GM21381 (cell line): ENCODE measurements at regions not wholly inside any gene's neighbourhood (a gene's known extent, or its start where the extent isn't known, plus 50 kb on each side); places are given as distances from the start of the nearest gene placed in this dataset.

Experiments
- ATAC-seq: cut with Tn5 transposase; IDR thresholded peaks from one replicate; pipeline ENCODE4 v1.9.1; 2021; ENCODE audit warnings: mild to moderate bottlenecking, moderate library complexity; ENCODE audit not compliant: unreplicated experiment

DNA sequence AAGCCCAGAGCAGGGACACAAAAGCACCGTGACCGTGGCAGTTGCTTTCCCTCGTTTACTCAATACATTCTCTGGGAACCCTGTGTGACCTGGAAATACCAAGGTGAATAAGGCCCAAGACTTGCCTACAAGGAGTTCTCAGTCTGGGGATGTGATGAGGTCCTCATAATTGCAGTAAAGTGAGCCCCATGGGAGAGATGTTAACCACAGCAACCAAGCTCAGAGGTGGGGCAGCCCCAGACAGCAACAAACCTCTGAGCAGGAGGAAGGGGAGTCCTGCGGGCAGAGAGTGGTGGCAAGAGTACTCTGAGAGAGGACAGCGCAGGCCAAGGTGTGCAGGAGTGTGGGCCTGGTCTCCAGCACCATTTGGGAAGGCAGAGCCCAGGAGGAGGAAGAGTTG lies 91.6 kb downstream of the TTC32 start:
- no peak for ATAC-seq

DNA sequence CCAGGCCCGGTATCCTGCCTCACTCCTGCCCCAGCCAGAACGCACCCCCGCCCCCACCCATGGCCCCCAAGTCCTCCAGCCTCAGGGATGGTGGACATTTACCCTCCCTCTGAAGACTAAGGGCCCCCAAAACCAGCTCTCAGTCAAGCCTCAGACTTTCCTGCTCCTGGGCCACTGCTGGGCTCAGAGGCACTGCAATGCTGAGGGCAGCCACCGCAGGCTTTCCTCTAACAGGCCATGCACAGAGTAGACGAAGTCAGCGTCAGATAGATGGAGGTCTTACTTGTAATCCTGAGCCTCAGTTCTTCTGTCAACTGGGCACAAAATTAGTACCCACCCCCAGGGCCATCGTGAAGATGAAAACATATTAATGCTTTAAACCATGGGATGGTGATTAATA lies 92.6 kb downstream of the TTC32 start:
- ATAC-seq: no peak

DNA sequence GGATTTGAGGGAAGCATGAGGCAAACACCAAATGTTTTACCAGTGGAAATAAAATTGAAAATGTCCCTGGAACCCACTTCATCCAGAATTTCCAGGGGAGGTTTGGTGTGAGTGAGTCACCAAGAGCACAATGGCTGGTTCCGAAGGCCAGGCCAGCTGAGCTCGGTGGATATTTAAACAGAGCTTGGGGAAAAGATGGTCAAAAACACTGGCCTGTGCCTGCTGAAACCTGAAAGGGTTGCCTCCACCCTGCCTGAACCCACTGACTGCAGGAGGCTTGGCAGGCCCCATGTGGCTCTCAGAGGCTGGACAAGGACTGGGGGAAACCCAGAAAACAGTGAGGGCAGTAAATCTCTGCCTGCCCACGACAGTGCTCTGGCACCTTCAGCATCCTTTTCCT lies 93.9 kb downstream of the TTC32 start:
- no peak for ATAC-seq

DNA sequence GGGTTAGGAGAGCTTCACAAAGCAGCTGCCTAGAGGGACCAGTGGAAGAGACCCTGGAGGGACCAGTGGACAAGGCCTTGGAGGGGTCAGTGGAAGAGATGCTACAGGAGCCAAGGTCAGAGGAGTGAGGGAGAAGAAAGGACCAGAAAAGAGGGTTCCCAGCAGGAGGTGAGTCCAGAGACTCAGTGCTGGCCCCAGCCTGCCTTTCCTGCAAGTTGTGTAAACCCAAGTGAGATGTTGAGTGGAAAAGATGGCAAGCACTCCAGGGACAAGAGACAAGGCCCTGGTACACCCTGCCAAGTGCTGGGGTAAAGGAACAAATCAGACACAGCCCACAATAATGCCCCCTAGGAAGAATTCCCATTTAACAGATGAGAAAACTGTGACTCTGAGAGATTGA lies 94.4 kb downstream of the TTC32 start:
- no peak for ATAC-seq

DNA sequence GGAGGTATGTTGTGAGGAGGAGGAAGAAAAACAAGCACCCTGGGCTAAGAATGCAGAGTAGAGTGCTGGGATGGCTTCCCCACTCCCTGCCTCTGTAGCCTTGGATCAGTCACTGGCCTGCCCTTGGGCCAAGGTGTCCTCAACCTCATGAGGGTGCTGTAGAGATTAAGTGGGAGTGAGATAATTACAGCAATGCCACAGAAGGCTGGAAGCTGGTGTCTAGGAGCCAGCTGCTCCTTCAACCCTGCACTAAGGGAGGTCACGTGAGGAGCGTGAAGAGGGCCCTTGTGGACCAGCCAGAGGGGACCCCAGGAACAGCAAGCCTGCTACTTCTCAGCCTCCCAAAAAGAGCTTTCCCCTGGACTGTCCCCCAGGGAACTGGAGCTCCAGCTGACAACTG lies 95.2 kb downstream of the TTC32 start:
- no peak for ATAC-seq

DNA sequence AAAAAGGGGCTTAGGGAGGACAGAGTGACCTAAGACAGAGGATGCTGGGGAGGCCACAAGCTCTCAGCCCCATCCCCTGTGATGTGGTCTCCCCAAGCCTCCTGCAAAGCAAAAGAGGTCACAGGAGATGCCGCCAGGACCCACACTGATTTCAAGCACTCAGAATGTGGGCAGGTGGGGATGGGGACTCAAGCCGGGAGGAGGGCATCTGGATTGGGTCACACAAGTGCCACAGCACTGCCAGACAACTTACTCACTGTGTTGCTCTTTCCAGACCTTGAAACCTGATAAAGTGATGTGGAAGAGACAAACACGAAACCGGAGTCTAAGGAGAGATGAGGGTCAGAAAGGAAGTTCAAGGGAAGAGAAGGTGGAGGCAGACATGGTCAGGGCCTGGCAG lies 95.7 kb downstream of the TTC32 start:
- no peak for ATAC-seq

DNA sequence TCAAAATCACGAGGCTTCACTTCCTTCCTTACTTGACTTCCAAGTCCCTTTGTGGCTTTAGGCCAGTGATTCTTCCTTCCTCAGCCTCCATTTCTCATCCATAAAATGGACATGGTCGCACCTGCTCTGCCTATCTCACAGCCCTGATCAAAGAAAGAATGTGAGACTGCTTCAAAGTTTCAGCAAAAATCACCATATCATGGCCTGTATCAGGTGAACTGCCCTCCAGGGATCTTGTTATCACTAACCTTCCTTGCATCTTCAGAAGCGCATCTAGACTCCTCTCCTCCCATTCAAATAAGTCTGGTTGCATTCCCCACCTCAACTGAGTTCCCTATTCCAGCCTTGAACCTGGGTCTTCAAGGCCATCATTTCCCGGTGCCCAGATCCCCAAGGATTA lies 96.5 kb downstream of the TTC32 start:
- no peak for ATAC-seq

DNA sequence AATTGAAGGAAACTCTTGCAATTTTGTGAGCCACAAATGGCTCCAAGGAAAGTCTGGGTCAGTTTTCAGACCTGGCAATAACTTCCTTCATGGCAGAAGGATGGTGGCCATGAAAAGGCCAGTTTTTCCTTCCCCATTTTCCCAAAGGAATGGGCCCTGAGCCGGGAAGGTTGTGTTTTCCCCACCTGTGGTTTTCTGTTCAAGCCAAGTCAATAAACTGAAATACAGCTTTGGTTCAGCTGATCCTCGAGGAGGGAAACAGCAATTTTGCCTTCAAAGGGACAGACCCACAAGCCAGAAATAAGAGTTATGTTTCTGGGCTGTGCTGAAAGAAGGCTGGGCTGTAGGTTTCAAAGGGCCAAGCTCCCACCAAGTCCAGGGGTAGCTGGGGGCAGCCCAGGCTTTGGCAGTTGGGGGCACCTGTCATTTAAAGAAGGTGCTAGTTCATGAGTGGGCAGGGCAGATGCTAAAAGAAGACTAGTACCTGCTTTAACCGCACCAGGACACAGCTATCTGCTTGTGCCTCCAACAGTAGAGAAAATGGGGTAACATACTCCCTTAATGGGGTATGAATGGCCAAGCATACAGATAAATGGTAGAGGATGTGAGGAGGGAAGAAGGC lies 97.0 kb downstream of the TTC32 start:
- ATAC-seq: no peak

DNA sequence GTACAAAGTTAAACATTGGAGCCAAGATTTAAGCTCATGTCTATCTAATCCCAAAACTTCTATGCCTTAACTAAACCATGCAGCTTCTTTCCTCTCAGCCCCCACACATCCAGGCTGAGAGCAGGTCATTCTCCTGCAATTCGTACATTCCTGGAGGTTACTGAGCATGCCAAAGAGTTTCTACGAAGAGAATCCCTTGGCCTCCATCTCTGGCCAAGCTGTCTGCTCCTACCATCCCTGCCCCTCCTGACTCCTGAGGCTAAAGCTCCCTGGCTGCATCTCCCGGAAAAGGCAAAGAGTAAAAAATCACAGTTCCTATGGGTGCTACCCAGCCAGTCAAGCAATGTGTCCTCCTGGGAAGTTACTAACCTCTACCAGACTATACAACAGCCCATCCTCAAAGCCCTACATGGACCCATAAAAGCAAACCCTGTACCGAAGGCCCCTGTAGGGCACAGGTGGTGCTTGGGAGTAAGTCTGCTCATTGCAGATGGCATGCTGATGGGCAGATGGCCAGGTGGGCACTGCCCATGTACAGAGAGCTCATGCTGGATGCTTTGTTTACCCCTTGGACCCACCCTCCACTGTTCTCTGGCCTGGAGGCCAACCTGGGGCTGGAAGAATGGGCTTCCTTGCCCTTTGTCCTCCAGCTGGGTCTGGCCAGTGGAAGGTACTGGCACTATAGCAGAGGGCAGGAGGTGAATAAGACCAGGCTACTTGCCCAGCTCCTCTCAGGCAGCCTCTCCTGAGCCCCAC lies 99.5 kb downstream of the TTC32 start:
- ATAC-seq: no peak

DNA sequence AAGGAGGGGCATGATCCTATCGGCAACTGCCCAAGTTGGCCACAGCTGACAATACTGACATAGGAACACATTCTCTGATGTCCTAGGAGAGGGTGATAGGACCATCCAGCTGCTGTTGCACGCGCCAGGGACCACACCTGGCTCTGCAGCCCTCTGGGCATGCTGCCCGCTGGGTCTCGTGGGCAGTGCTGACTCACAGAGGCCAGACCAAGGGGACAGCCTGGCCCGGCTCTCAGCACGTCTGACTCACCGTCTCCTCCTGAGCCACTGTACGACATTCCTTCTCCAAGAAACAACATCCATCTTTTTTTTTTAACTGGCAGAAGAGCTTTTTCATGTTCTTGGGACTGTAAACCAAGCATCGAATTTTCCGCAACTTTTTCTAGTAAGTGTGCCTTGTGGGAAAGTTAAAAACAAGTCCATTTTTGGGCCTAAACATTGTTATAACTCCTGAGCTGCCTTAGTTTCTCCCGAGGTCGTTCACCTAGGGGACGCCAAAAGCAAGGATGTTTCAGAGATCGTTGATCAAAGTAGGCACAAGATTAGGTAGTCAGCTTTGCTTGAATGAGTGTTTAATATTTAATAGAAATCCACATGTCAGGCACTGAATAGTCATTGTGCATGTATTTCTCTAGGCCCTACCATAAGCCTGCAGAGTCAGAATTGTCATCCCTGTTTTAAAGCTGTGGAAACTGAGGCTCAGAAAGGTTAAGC lies 100.3 kb downstream of the TTC32 start:
- no peak for ATAC-seq

DNA sequence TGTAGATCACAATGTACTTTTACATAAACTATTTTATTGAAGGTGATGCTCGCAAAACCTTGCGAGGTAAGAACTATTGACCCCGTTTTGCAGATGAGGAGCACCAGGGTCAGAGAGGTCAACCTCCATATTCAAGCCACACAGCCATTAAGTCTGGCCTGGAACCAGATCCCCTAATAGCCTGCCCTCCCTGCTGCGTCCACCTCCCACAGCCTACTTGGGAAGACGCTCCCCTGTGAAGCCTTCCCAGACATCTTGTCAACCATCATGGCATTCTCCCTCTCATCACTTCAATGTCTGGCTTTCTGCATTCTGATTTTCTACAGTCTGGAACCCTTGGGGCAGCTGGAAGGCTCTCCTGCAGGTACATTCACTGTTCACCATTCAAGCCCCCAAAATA lies 101.0 kb downstream of the TTC32 start:
- no peak for ATAC-seq

DNA sequence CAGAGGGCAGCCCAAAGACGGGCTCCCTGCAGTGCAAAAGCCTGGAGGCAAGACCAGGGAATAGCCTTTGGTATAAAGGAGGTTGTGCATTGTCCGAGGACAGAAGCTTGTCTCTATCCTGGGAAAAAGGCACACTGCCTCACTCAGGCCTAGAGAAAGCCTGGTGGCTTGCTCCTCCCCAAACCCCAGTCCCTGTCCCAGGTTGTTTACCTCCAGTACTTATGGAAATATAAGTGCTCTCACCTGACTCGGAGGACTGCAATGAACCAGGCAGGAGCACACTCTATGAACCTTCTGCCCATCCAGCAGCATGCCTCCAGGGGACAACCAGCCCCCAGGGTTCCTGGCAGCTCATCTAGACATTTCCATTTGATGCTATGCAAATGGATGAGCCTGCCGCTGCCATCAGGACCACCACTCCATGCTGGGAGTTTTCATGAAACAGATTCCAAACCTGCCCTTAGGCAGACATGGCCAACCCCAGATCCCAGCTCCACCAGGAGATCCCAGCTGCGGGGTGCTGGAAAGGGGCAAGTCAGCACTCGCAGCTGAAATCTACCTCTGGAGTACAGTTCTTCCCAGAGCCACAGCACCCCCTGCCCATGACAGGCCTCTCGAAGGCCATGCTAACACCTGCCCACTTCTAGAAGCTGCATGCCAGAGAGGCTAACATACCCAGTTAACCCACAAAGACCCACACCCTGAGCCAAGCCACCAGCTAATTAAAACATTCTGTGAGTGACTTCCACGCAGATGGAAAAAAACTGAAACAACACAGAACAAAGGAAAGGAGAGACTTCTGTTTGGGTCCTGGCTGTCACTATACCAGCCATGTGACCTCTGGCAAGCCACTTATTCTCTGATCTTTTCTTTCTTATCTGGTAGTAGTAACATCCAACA lies 101.7 kb downstream of the TTC32 start:
- ATAC-seq: no peak

DNA sequence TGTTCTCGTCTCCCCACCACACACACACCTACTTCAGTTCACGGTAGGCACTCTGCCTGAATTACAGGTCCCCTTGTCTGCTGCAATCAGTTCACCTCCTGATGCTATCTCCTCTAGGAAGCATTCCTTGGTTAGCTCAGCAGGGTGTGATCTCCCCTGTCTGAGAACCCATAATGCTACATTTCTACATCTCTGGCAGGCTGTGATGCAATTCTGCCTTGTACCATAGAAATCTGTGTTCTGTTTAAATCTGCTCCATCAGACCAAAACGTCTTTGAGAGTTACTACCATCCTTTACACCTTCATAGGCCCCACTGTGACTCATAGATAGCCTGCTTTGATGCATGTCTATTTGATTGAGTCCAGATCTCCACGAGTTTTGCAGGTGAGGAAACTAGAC lies 103.9 kb downstream of the TTC32 start:
- ATAC-seq: no peak

DNA sequence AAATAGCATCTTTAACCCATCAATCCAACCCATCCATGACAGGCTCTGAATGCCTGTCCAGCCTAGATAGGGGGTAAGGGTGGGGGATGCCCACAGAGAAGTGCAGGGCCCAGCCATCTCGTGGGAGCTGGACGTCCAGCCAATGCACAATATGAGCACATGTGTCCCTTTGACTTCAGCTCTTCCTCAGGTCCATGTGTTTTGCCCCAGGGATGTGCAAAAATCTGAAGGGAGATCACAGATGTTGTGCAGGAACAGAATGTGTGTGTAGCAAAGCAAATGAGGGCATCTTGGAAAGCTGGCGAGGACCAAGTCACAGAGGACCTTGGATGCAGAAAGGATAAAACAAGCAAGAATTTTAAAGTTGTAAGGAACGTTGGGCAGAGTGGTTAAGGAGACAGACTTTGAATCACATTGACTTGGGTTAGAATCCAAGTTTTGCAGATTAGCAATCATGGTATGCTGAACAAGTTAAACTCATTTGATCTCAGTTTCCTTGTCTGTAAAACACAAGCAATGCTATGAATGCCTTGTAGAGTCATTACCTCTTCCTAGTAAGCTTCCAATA lies 104.5 kb downstream of the TTC32 start:
- no peak for ATAC-seq

DNA sequence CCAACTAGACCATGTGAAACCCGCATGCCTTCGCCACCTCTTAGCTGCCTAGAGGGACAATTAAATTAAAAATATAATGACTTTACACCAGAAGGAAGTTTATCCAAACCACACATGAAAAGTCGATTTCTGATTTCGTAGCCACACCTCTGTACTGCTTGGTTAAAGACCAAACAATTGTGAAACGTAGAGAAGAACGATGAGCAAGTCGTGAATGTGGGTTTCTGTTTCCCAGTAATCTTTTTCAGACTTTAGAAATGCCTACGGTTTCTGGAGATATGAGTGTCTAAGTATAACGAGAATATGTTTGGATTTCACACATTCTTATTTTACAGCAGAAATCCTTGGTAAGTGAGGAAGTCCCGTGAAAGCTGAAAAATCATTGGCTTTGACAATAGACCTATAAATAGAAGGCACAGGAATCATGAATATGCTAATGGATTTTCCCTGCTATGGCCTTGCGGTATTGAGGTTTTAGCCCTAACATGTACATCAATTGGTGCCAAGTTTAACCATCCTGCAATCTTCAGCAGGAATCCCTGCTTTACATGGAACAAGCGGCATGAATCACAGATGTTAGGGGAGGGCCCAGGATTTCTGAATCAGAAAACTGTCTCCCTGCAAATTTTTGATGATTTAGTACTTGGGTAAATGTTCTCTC lies 105.6 kb downstream of the TTC32 start:
- ATAC-seq: no peak

DNA sequence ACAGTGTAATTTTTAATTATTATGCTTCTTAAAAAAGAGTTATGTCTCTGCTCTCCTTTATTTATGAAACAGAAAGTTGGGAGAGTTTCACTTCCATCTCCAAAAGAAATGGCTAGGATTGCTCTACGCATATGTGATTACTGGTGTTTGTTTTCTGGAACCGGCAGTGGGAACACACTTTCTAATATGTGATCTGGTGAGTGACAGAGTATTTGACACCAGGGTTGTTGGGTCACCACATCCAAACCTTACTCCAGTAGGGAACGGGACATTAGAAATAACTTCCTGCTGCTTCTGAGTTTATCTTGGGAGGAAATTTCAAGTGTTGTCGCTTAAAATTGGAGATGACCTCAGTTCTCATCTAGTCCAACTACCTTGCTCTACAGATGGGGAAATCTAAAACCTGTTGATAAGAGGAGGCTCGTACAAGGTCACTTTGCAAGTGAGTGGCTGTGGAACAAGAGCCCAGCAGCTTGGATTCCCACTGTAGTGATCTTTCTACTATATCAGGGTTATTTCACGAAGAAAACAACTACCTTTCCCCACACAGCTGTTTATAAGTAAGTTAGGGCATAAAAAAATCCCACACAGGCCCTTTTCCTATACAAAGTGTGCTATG lies 108.5 kb downstream of the TTC32 start:
- ATAC-seq: no peak

DNA sequence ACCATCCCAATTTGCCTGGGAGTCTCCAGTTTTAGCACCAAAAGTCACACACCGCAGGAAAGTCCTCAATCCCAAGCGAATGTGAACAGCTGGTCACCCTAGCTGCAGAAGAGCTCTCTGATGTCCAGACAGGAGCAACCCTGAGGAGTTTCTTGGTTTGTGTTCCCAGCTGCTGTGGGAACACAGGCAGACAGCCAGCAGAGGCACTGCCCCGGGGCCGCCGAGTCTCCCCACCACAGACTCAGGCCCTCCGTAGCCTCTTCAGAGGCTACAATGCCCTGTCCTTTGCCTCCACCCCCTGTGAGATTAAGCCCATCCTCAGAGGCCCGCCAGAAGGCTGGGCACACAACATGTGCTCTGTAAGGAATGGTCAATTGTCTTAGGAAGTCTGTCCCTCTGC lies 111.5 kb downstream of the TTC32 start:
- no peak for ATAC-seq

DNA sequence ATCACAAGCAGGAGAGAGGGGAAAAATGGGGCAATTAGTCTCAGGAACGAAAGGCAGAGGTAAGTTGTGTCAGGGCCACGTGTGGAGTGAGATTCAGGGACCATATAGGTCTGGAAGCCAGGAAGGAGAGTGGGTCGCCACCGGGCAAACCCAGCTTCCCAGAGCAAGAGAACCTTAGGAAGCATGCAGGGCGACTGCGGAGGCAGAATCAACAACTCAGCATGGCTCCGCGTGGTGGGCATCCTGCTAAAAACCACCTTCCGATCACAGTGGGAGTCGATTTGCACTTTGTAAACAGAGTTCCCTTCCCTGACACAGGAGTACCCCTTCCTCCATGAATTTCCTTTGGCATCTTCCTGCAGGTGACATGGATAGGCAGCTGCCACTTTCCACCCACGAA lies 114.6 kb downstream of the TTC32 start:
- ATAC-seq: no peak

DNA sequence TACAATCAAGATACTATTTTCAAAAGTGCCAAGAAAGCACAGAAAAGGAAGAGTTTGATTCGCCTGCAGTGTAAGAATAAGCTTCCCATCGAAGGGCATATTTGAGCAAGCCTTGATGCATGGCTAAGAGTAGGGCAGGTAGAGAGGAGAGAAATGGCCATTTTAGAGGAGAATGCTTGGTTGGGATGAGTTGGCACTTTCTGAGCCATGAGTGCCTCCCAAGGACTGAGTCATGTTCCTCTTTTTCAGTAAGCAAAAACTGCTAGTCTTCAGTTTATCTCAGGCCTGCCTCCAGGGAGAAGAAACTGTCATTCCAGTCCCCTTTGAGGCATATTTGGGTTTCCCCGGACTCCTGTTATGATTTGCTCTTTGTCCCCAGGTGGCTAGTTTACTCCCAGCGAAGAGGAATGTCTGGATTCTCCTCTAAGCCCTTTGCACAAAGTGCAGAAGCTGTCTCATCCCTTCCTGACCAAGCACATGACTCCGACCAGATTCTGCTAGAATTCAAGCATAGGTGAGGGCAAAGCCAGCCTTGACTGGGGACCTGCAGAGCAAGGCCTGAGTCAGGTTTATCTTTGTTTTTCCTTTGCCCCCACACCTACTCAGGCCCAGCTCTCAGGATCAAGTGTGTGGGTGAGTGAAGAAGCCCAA lies 115.2 kb downstream of the TTC32 start:
- no peak for ATAC-seq
